Myocyte (in vitro differentiated cells): ENCODE measurements at regions not wholly inside any gene's neighbourhood (a gene's known extent, or its start where the extent isn't known, plus 50 kb on each side); places are given as distances from the start of the nearest gene placed in this dataset.
"Not testable (repeated sequence)": the region's sequence is repeated elsewhere in the genome, so short reads cannot be mapped to it uniquely, and the experiment has no call there.

ENCODE experiments used
- DNase-seq: peaks from one replicate; pipeline ENCODE4 v3.0.0-alpha.2; 2012; ENCODE audit warnings: low read depth

- no peak for DNase-seq
Measured at GRCh38 chr18:41899535-41899934, 55.5 kb upstream of the PIK3C3 start.

- no peak for DNase-seq
Measured at GRCh38 chr18:41893432-41893831, 61.6 kb upstream of the PIK3C3 start.

GRCh38 chr18:41887100-41887499 lies 67.9 kb upstream of the PIK3C3 start:
- peak; percentile 18 for DNase-seq

- DNase-seq, result no peak
Measured at GRCh38 chr18:41886126-41886807, 68.8 kb upstream of the PIK3C3 start.

DNA sequence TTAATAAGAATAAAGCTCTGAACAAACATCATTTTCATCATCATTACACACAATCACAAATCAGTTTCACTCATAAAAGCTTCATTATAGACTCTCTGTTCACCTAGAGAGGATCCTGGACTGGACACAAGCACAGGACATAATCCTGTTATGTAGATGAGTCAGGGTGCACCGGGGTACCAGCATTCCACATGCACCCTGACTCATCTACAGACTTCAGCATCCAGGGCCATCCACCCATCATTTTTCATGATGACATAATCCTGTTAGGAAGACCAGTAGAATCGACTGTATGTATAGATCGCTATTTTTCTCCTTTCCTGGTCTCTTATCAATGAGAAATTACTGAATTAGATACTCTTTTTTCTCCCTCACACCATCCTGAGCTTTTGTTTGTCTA lies 73.7 kb upstream of the PIK3C3 start:
- no peak for DNase-seq

DNA sequence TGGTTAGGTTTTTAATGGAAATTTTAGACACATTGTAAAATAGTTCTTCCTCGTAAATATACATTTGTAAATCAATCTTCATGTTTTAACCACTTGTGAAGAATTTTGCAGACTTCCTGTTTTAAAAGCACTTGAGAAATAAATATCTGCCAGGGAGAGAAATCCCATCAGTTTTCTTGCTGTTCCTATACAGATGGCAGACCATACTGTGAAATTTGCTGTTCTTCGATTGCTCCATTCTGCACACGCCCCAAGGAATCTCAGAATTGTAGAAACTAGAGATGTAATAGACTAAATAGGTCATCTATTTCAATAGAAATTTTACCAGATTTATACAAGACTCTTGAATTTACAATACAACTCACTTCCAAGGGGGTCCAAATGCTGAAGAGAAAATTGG lies 75.8 kb upstream of the PIK3C3 start:
- DNase-seq, result no peak

- no peak for DNase-seq
Measured at GRCh38 chr18:41875094-41875780, 79.8 kb upstream of the PIK3C3 start.

- DNase-seq, result no peak
Measured at GRCh38 chr18:41873730-41874129, 81.3 kb upstream of the PIK3C3 start.

DNA sequence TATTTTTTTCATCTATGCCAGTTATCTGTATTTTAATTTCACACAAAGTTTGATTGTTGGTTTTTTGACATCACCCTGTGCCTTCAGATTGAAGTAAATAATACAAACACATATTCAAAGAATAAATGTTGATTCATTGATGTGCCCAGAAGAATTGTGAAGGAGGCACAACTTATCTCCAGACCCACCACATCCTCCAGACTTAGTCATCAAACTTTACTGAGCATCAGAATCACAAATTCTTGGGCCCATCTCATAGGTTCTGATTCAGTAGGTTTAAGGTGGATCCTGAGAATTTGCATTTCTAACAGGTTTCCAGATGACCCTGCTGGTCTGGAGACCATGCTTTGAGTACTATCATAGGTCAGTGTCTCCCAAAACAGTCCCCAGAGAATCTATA lies 82.8 kb upstream of the PIK3C3 start:
- no peak for DNase-seq

DNA sequence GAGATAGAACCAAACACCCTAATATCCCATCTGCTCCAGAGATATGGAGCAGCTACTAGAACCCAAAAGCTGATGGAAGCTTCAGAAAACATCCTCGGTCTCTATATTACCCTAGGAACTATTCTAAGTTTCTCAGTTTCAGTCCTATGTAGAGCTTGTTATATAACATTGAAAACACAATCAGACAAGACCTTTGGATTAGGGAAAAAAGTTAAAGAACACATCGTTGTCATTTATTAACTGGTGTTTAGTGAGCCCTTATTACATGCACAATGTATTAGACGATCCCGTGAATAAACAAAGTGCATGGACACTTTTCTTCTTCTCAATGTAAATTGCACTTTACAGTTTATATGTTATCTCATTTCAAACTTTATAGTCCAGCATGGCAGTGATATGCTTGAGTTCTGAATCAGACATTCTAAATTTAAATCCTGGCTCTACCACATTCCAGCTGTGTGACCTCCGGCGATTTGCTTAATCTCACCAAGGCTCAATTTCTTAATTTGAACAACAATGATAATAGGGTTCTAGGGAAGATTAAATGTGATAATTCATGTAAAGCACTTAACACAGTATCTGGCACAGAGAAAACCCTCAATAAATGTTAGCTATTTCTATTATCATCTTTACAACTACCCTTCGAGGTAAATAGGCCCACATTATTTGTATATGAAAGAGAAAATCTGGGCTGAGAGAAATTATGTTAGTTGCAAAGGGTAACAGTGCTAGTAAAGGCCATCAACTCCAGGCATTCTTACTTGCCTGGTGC lies 83.6 kb upstream of the PIK3C3 start:
- no peak for DNase-seq

DNA sequence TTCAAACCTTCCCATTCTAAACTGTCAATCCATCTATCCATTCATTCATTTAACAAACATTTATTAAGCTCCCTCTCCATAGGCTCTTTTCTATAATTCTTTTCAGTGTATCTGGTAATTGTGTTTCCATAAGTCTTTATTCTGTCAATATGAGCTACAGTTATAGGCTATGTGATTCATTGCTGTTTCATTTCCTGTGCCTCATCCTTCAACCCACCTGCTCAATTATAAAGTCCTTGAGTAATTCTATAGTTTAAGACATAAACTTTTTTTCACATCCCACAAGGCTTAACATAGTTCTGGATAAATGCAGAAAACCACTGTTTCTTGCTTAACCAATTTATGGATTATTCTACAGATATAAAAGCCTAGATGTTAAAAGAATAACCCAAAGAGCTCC lies 84.2 kb upstream of the PIK3C3 start:
- DNase-seq, result no peak

DNA sequence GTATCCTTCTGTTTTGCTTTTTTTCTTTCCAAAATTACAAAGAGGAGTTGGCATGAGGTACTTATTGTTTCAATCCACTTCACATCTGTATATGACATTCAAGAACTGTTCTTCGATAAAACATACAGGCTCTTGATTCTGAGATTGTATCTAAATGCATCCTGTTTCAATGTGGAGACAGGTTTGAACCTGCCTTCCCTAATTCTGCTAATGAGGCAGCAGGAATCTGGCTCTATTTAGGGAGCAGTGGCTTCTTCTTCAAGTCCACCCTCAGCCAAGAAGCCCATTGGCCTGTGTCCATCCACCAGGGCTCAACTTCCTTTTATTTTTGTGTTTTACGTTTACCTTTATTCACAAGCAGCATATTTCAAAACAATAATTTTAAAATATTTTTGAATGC lies 84.8 kb upstream of the PIK3C3 start:
- DNase-seq, result no peak

- DNase-seq, result not testable (repeated sequence)
Measured at GRCh38 chr18:41865796-41866195, 89.2 kb upstream of the PIK3C3 start.

GRCh38 chr18:41864216-41864615 lies 90.8 kb upstream of the PIK3C3 start:
- no peak for DNase-seq

GRCh38 chr18:41862921-41863320 lies 92.1 kb upstream of the PIK3C3 start:
- DNase-seq, result no peak

DNA sequence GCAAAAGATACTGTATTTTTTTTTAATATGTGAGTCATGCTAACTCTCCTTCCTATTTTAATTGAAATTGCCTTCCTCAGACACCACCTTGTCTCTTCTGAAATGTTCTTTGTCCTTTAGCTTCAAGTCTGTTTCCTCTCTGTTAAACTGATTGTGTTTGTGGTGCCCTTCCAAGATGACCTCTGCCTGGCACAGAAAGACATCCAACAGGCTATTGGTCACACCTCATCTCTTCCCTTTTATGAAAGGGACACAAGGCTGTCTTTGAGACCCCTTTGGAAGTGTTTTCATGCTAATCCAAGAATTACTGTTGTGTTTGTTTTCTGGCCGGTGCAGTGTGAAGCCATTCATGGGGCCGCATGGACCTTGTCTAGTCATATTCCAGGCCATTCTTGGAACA lies 94.0 kb upstream of the PIK3C3 start:
- DNase-seq, result no peak

- DNase-seq, result no peak
Measured at GRCh38 chr18:41858761-41859555, 96.1 kb upstream of the PIK3C3 start.

GRCh38 chr18:41853280-41853679 lies 101.8 kb upstream of the PIK3C3 start:
- no peak for DNase-seq

DNA sequence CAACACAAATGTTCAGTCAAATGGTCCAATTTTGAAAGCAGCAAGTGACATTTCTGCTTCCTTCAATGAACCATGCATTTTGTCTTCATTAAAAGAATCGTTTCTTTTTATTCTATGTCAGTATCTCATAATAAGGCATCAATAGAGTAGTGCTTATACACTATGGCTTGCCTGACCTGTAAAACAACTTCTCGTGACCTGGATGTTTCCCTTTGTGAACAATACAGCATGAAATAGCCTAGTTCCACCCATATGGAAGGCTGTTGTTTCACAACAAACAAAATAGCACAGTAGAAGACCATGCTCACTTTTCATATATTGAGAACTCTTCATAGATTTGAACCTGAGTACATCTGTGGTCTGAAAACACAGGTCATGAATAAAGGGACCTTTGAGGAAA lies 104.3 kb upstream of the PIK3C3 start:
- no peak for DNase-seq

- DNase-seq, result no peak
Measured at GRCh38 chr18:41849632-41850031, 105.4 kb upstream of the PIK3C3 start.

DNA sequence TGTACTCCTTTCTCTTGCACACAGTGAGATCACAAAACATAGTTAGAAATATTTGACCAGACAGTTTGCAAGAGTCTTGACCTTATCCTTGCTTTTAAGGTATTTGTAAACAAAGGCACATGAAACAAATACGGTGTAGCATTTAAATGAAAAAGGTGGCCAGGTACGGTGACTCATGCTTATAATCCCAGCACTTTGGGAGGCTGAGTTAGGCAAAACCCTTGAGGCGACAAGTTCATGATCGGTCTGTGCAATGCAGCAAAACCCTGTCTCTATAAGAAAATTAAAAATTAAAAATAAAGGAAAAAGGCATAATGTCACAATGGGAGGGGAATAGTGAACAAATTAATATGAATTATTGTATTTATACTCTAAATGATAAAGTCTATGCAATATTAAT lies 109.5 kb upstream of the PIK3C3 start:
- DNase-seq, result no peak

GRCh38 chr18:41842886-41843285 lies 112.1 kb upstream of the PIK3C3 start:
- DNase-seq, result no peak
